H1 (cell line): ENCODE measurements at regions not wholly inside any gene's neighbourhood (a gene's known extent, or its start where the extent isn't known, plus 50 kb on each side); places are given as distances from the start of the nearest gene placed in this dataset.
A peak's percentile ranks its signal among the peaks of the same experiment; 100 is the strongest.

Source experiments
- CTCF ChIA-PET: fragments of 300-600 bp; sonication (Branson Sonifier 250); formaldehyde crosslinking; loops from one replicate; lab custom pipeline; 2021; ENCODE audit not compliant: partially characterized antibody; lab: Charles Lee
- POLR2A ChIA-PET: fragments of 300-600 bp; sonication (Branson Sonifier 250); formaldehyde crosslinking; loops from one replicate; lab custom pipeline; 2021; ENCODE audit warnings: inconsistent platforms; ENCODE audit not compliant: partially characterized antibody; lab: Charles Lee
- DNase-seq, 2 experiments: peaks; one replicate each; pipeline versions ENCODE4 v3.0.0 to v3.0.0-alpha.2; 2010 to 2022; ENCODE audit warnings: low spot score in 2 of 2, low read depth in 1 of 2, mixed read lengths in 1 of 2
- FAIRE-seq: peaks from 2 replicates; lab custom pipeline; 2011; peaks lifted over from hg19 to GRCh38; lab: Jason Lieb, UNC
- H2AFZ ChIP-seq: 2 replicates; pipeline ENCODE4 v1.8.1; 2012; ENCODE audit warnings: low read length, inconsistent platforms
- H2AK5ac ChIP-seq: 2 replicates; pipeline ENCODE4 v1.6.1; 2013; ENCODE audit warnings: low read depth, low read length
- H2BK120ac ChIP-seq: replicated peaks from 2 replicates; pipeline ENCODE3; 2013; ENCODE audit warnings: low read depth, low read length, inconsistent platforms
- H2BK12ac ChIP-seq: 2 replicates; pipeline ENCODE4 v1.6.1; 2013; ENCODE audit warnings: low read depth, low read length
- H2BK15ac ChIP-seq: 2 replicates; pipeline ENCODE4 v1.6.1; 2013; ENCODE audit warnings: low read length
- H2BK20ac ChIP-seq: 2 replicates; pipeline ENCODE4 v1.6.1; 2013; ENCODE audit warnings: low read length
- H2BK5ac ChIP-seq: 2 replicates; pipeline ENCODE4 v1.6.1; 2013; ENCODE audit warnings: low read depth, low read length
- H3K14ac ChIP-seq: 2 replicates; pipeline ENCODE4 v1.6.1; 2013; ENCODE audit warnings: inconsistent platforms; ENCODE audit not compliant: insufficient read length
- H3K18ac ChIP-seq: 2 replicates; pipeline ENCODE4 v1.6.1; 2013; ENCODE audit warnings: low read length; ENCODE audit errors: extremely low read depth
- H3K23ac ChIP-seq: 2 replicates; pipeline ENCODE4 v1.6.1; 2013; ENCODE audit warnings: inconsistent platforms; ENCODE audit not compliant: insufficient read length
- H3K23me2 ChIP-seq: 2 replicates; pipeline ENCODE4 v1.6.1; 2013; ENCODE audit warnings: low read depth, low read length
- H3K27ac ChIP-seq: 2 replicates; pipeline ENCODE4 v1.6.1; 2011; ENCODE audit warnings: low read depth, low read length, inconsistent platforms
- H3K27me3 ChIP-seq, 4 experiments: replicated peaks in 1 of 4; 1 replicate in 1 of 4; 2 replicates in 3 of 4; pipeline versions ENCODE4 v1.6.1 to v1.8.1; 2011 to 2013; ENCODE audit warnings: low read length in 3 of 4, mild to moderate bottlenecking in 3 of 4, inconsistent platforms in 2 of 4, mixed read lengths in 2 of 4, moderate library complexity in 1 of 4; ENCODE audit not compliant: control insufficient read depth in 3 of 4, insufficient read depth in 3 of 4; ENCODE audit errors: extremely low read depth in 1 of 4
- H3K36me3 ChIP-seq, 4 experiments: 2 replicates each; pipeline versions ENCODE4 v1.6.1 to v1.8.1; 2011 to 2013; ENCODE audit warnings: mild to moderate bottlenecking in 4 of 4, low read length in 3 of 4, moderate library complexity in 2 of 4, control low read depth in 1 of 4, inconsistent platforms in 1 of 4; ENCODE audit not compliant: insufficient read depth in 4 of 4, control insufficient read depth in 2 of 4
- H3K4ac ChIP-seq: replicated peaks from 2 replicates; pipeline ENCODE3; 2013; ENCODE audit warnings: low read length, low read depth, mixed read lengths, inconsistent platforms; ENCODE audit not compliant: insufficient read length
- H3K4me1 ChIP-seq, 4 experiments: replicated peaks in 1 of 4; 1 replicate in 1 of 4; 2 replicates in 3 of 4; pipeline versions ENCODE4 v1.6.1 to v1.8.1; 2011 to 2013; ENCODE audit warnings: low read length in 3 of 4, inconsistent platforms in 2 of 4, mixed read lengths in 1 of 4; ENCODE audit not compliant: insufficient read depth in 4 of 4, control insufficient read depth in 3 of 4
- H3K4me2 ChIP-seq, 2 experiments: 2 replicates each; pipeline versions ENCODE4 v1.6.1 to v1.8.1; 2011 to 2013; ENCODE audit warnings: low read depth in 2 of 2, low read length in 2 of 2, control low read depth in 1 of 2, inconsistent platforms in 1 of 2, mild to moderate bottlenecking in 1 of 2; ENCODE audit not compliant: insufficient read depth in 1 of 2
- H3K4me3 ChIP-seq, 4 experiments: fragments of 200-600, 300-600 bp in 1 of 4; sonication (generic), shearing (Covaris generic), sonication (Bioruptor Twin) in 1 of 4; 2 replicates each; pipeline versions ENCODE4 v1.5.1 to v1.8.1; 2011 to 2016; ENCODE audit warnings: low read length in 4 of 4, low read depth in 3 of 4, control low read depth in 2 of 4, inconsistent platforms in 2 of 4, mild to moderate bottlenecking in 2 of 4, mixed read lengths in 1 of 4, moderate library complexity in 1 of 4; ENCODE audit not compliant: insufficient read depth in 2 of 4; ENCODE audit errors: extremely low read depth in 1 of 4
- H3K56ac ChIP-seq: replicated peaks from 2 replicates; pipeline ENCODE3; 2013; ENCODE audit warnings: low read depth, mild to moderate bottlenecking, mixed read lengths, low read length, inconsistent platforms; ENCODE audit not compliant: insufficient read length
- H3K79me1 ChIP-seq: 2 replicates; pipeline ENCODE4 v1.6.1; 2013; ENCODE audit warnings: low read depth, low read length, control low read depth
- H3K79me2 ChIP-seq, 2 experiments: 2 replicates each; pipeline versions ENCODE4 v1.6.1 to v1.8.1; 2012 to 2013; ENCODE audit warnings: low read length in 2 of 2, mild to moderate bottlenecking in 2 of 2, inconsistent platforms in 1 of 2; ENCODE audit not compliant: insufficient read depth in 2 of 2, control insufficient read depth in 1 of 2
- H3K9ac ChIP-seq, 4 experiments: replicated peaks in 1 of 4; 1 replicate in 1 of 4; 2 replicates in 3 of 4; pipeline versions ENCODE4 v1.6.1 to v1.8.1; 2011 to 2013; ENCODE audit warnings: low read depth in 3 of 4, low read length in 3 of 4, control low read depth in 2 of 4, mild to moderate bottlenecking in 2 of 4, moderate library complexity in 2 of 4, inconsistent platforms in 1 of 4; ENCODE audit errors: extremely low read depth in 1 of 4
- H3K9me3 ChIP-seq, 2 experiments: 2 replicates each; pipeline versions ENCODE4 v1.6.1 to v1.8.1; 2012 to 2013; ENCODE audit warnings: mild to moderate bottlenecking in 2 of 2, moderate library complexity in 2 of 2, control low read depth in 1 of 2, inconsistent platforms in 1 of 2, low read depth in 1 of 2, low read length in 1 of 2, mixed read lengths in 1 of 2; ENCODE audit not compliant: insufficient read depth in 2 of 2
- H4K20me1 ChIP-seq, 2 experiments: replicated peaks in 1 of 2; 2 replicates each; pipeline versions ENCODE3 to v1.8.1; 2011 to 2013; ENCODE audit warnings: inconsistent platforms in 2 of 2, low read length in 2 of 2, mild to moderate bottlenecking in 1 of 2; ENCODE audit not compliant: insufficient read depth in 2 of 2, control insufficient read depth in 1 of 2
- H4K5ac ChIP-seq: 2 replicates; pipeline ENCODE4 v1.6.1; 2013; ENCODE audit warnings: low read length, low read depth, mixed read lengths, inconsistent platforms; ENCODE audit not compliant: insufficient read length
- H4K8ac ChIP-seq: 2 replicates; pipeline ENCODE4 v1.8.0; 2013; ENCODE audit warnings: mild to moderate bottlenecking, moderate library complexity, low read length, inconsistent platforms; ENCODE audit not compliant: insufficient read depth; ENCODE audit errors: extremely low read depth
- H4K91ac ChIP-seq: replicated peaks from 2 replicates; pipeline ENCODE3; 2013; ENCODE audit warnings: low read length, mixed read lengths, inconsistent platforms; ENCODE audit not compliant: insufficient read length
- BCL11A ChIP-seq, 2 experiments: IDR thresholded peaks; one replicate each; pipeline ENCODE4 v1.6.1; 2011; ENCODE audit warnings: low read depth in 2 of 2, low read length in 2 of 2, mild to moderate bottlenecking in 2 of 2
- CBX8 ChIP-seq: fragments of 300-800, 300-1000 bp; sonication (generic); IDR thresholded peaks from 2 replicates; pipeline ENCODE4 v1.7.1; 2016; ENCODE audit warnings: low read depth, low read length, borderline replicate concordance
- CEBPB ChIP-seq: IDR thresholded peaks from 2 replicates; pipeline ENCODE4 v1.6.1; 2012; ENCODE audit warnings: low read depth, low read length
- CHD2 ChIP-seq: IDR thresholded peaks from 2 replicates; pipeline ENCODE4 v1.6.1; 2012; ENCODE audit warnings: low read length, improper control_type of control experiment
- CREB1 ChIP-seq: IDR thresholded peaks from 2 replicates; pipeline ENCODE4 v1.6.1; 2012; ENCODE audit warnings: inconsistent platforms
- CTCF ChIP-seq, 3 experiments: IDR thresholded peaks; 1 replicate in 2 of 3; 2 replicates in 1 of 3; pipeline versions ENCODE4 v1.5.1 to v1.6.1; 2011; ENCODE audit warnings: low read length in 3 of 3, mild to moderate bottlenecking in 3 of 3, inconsistent platforms in 2 of 3, low read depth in 1 of 3, moderate library complexity in 1 of 3; ENCODE audit not compliant: insufficient read depth in 1 of 3; ENCODE audit errors: control extremely low read depth in 1 of 3
- GTF2F1 ChIP-seq: IDR thresholded peaks from 2 replicates; pipeline ENCODE4 v1.6.1; 2012; ENCODE audit warnings: low read depth, low read length, improper control_type of control experiment, borderline replicate concordance
- HDAC6 ChIP-seq: IDR thresholded peaks from one replicate; pipeline ENCODE4 v1.7.1; 2012; ENCODE audit warnings: low read depth, mild to moderate bottlenecking, inconsistent platforms, low read length, moderate library complexity
- KDM1A ChIP-seq: fragments of 200-600, 300-600 bp; sonication (generic); IDR thresholded peaks from 2 replicates; pipeline ENCODE4 v1.7.1; 2016; ENCODE audit warnings: mild to moderate bottlenecking, low read length, borderline replicate concordance
- SP1 ChIP-seq: IDR thresholded peaks from 2 replicates; pipeline ENCODE4 v1.6.1; 2011; ENCODE audit warnings: low read depth, low read length
- SRF ChIP-seq: IDR thresholded peaks from 2 replicates; pipeline ENCODE4 v1.6.1; 2011; ENCODE audit warnings: mild to moderate bottlenecking, low read depth, low read length, moderate library complexity
- TCF12 ChIP-seq: IDR thresholded peaks from 2 replicates; pipeline ENCODE4 v1.6.1; 2011; ENCODE audit warnings: low read depth, mild to moderate bottlenecking, low read length
- WGBS, 2 experiments: shearing (Covaris generic) in 1 of 2; methylation state at CpG; one replicate each; pipeline versions ENCODE4 v1.1.6 to v1.1.7; 2013 to 2015; ENCODE audit warnings: low lambda C conversion rate in 2 of 2, mixed read lengths in 2 of 2, inconsistent platforms in 1 of 2, low coverage in 1 of 2, missing lambda C conversion rate in 1 of 2; ENCODE audit not compliant: insufficient replicate concordance in 2 of 2, insufficient coverage in 1 of 2, insufficient read length in 1 of 2; ENCODE audit errors: extremely low coverage in 1 of 2, missing lambda C conversion rate in 1 of 2; 5-methylcytosine and 5-hydroxymethylcytosine counted together

- Histone ChIP-seq H4K91ac (no peak overlapping the region), H3K79me1 (no peaks in the 10 kb centered on the region), H3K4me3 (no peak overlapping the region), H2AK5ac (no peak overlapping the region), H3K9ac (no peak overlapping the region), H2BK20ac (no peak overlapping the region), H3K4me2 (no peak overlapping the region), H2AFZ (no peak overlapping the region), H3K36me3 (no peaks in the 10 kb centered on the region), H3K4me1 (no peaks in the 10 kb centered on the region), H3K23me2 (no peaks in the 10 kb centered on the region), H3K9me3 (peaks cover 0 to 3% of the 10 kb centered on the region in 2 experiments; a peak in 1 of 4 replicates), H4K20me1 (no peaks in the 10 kb centered on the region), H2BK15ac (no peak overlapping the region), H3K18ac (no peak overlapping the region), H3K14ac (no peak overlapping the region), H3K27ac (no peak overlapping the region), H3K56ac (no peak overlapping the region), H2BK5ac (no peak overlapping the region), H2BK12ac (no peak overlapping the region), H3K23ac (no peak overlapping the region), H4K5ac (no peak overlapping the region), H4K8ac (no peak overlapping the region), H3K79me2 (no peaks in the 10 kb centered on the region), H3K27me3 (no peaks in the 10 kb centered on the region), H3K4ac (no peak overlapping the region), H2BK120ac (no peak overlapping the region)
- CTCF ChIA-PET, result interaction anchor here (0.7 to 2.1 kb wide), 5 partner anchors 13 to 216 kb away, joined by 3 to 6 read pairs (median 4); no protein-coding TSS in a partner anchor
- DNase-seq (no peak), FAIRE-seq (peak; percentile 57)
- 66% methylated on average over 4 of the region's 4 CpGs; no CpG with 5 or more reads in 1 of the 2 experiments for WGBS, 2 experiments
- POLR2A ChIA-PET, result no interaction called here
- TF ChIP-seq CEBPB, result no peak
- no peak for TF ChIP-seq KDM1A
- TF ChIP-seq CTCF (IDR thresholded peaks at IDR 0.05; ENCODE audit: control extremely low read depth in 1 of 3, insufficient read depth in 1 of 3, low read depth in 1 of 3, low read length in 3 of 3), result no peak
- no peak for TF ChIP-seq BCL11A (IDR thresholded peaks at IDR 0.05; ENCODE audit: low read depth in 2 of 2, low read length in 2 of 2)
- no peak for TF ChIP-seq CREB1
- no peak for TF ChIP-seq CBX8
- no peak for TF ChIP-seq SRF
- TF ChIP-seq CHD2, result no peak
- TF ChIP-seq TCF12, result no peak
- TF ChIP-seq HDAC6, result no peak
- TF ChIP-seq SP1, result no peak
- TF ChIP-seq GTF2F1, result no peak
Measured at GRCh38 chr6:100084316-100084990, 90.4 kb upstream of the MCHR2 start.
